ENCODE measurements at regions not wholly inside any gene's neighbourhood (a gene's known extent, or its start where the extent isn't known, plus 50 kb on each side); places are given as distances from the start of the nearest gene placed in this dataset.

- TF ChIP-seq ZNF219 (CRISPR knock-in tag; IDR thresholded peaks at IDR 0.05; ENCODE audit: borderline replicate concordance) (no peak), SMAD3 (CRISPR knock-in tag; IDR thresholded peaks at IDR 0.05; ENCODE audit: borderline replicate concordance) (no peak), TCF7 (CRISPR knock-in tag; IDR thresholded peaks at IDR 0.05; ENCODE audit: low read depth) (no peak), ELF4 (CRISPR knock-in tag; IDR thresholded peaks at IDR 0.05; ENCODE audit: low read depth) (no peak)
Observed at GRCh38 chr2:195414537-195415100, 242.4 kb upstream of the SLC39A10 start (continued).

GRCh38 chr2:195413944-195414343 lies 243.1 kb upstream of the SLC39A10 start:
- Mint-ChIP-seq H3K27ac (no peak overlapping the region), H3K4me1 (peaks cover 26% of the 10 kb centered on the region), H3K9me3 (no peaks in the 10 kb centered on the region), H3K4me3 (no peak overlapping the region), H3K36me3 (no peaks in the 10 kb centered on the region), H3K27me3 (ENCODE audit: low read depth) (no peaks in the 10 kb centered on the region)
- ATAC-seq (no peak; the same call in 1 of the 2 replicates), DNase-seq (ENCODE audit: low spot score) (no peak)
- TF ChIP-seq FOXK1 (CRISPR knock-in tag; IDR thresholded peaks at IDR 0.05) (no peak), IRF1 (CRISPR knock-in tag; IDR thresholded peaks at IDR 0.05) (no peak), CTCF (IDR thresholded peaks at IDR 0.05) (no peak), FOXP4 (CRISPR knock-in tag; IDR thresholded peaks at IDR 0.05) (no peak), ELF4 (CRISPR knock-in tag; IDR thresholded peaks at IDR 0.05; ENCODE audit: low read depth) (no peak), ZNF138 (CRISPR knock-in tag; conservative IDR thresholded peaks at IDR 0.05) (no peak), ZNF396 (CRISPR knock-in tag; IDR thresholded peaks at IDR 0.05; ENCODE audit: borderline replicate concordance) (no peak), CDX4 (CRISPR knock-in tag; IDR thresholded peaks at IDR 0.05; ENCODE audit: borderline replicate concordance) (no peak), E2F1 (CRISPR knock-in tag; IDR thresholded peaks at IDR 0.05) (no peak), MLX (CRISPR knock-in tag; IDR thresholded peaks at IDR 0.05) (no peak), EMX1 (CRISPR knock-in tag; IDR thresholded peaks at IDR 0.05) (no peak), KAT7 (CRISPR knock-in tag; IDR thresholded peaks at IDR 0.05; ENCODE audit: borderline replicate concordance) (no peak), AFF4 (CRISPR knock-in tag; IDR thresholded peaks at IDR 0.05; ENCODE audit: borderline replicate concordance) (no peak), CREM (CRISPR knock-in tag; IDR thresholded peaks at IDR 0.05) (no peak), ZSCAN18 (CRISPR knock-in tag; IDR thresholded peaks at IDR 0.05) (no peak), STAT6 (CRISPR knock-in tag; conservative IDR thresholded peaks at IDR 0.05; ENCODE audit: low read depth) (no peak)
- ChIA-PET CTCF (no interaction called here), POLR2A (interaction anchor here (1.9 kb wide), 1 partner anchor 9 kb away, joined by 4 read pairs; no protein-coding TSS in a partner anchor)

Measured in WTC11 (cell line).